Adipocyte (in vitro differentiated cells): ENCODE measurements at regions not wholly inside any gene's neighbourhood (a gene's known extent, or its start where the extent isn't known, plus 50 kb on each side); places are given as distances from the start of the nearest gene placed in this dataset.

Experiments
- DNase-seq: peaks from one replicate; pipeline ENCODE4 v3.0.0-alpha.2; 2015; ENCODE audit warnings: low read depth
- H3K27me3 ChIP-seq: replicated peaks from 2 replicates; pipeline ENCODE4 v1.7.0; 2013; ENCODE audit warnings: mild to moderate bottlenecking, low read length, moderate library complexity; ENCODE audit not compliant: control insufficient read depth, insufficient read depth
- H3K36me3 ChIP-seq: 2 replicates; pipeline ENCODE4 v1.7.0; 2013; ENCODE audit warnings: low read length, mild to moderate bottlenecking, moderate library complexity; ENCODE audit not compliant: control insufficient read depth, insufficient read depth, severe bottlenecking
- H3K4me1 ChIP-seq: 2 replicates; pipeline ENCODE4 v1.7.0; 2013; ENCODE audit warnings: mild to moderate bottlenecking, low read length, moderate library complexity; ENCODE audit not compliant: control insufficient read depth, insufficient read depth
- H3K4me3 ChIP-seq: 2 replicates; pipeline ENCODE4 v1.7.0; 2013; ENCODE audit warnings: mild to moderate bottlenecking, low read length, moderate library complexity
- H3K9ac ChIP-seq: 2 replicates; pipeline ENCODE4 v1.7.0; 2013; ENCODE audit warnings: mild to moderate bottlenecking, low read length, moderate library complexity
- H3K9me3 ChIP-seq: 2 replicates; pipeline ENCODE4 v1.7.0; 2013; ENCODE audit warnings: mild to moderate bottlenecking, low read length, moderate library complexity; ENCODE audit not compliant: control insufficient read depth

DNA sequence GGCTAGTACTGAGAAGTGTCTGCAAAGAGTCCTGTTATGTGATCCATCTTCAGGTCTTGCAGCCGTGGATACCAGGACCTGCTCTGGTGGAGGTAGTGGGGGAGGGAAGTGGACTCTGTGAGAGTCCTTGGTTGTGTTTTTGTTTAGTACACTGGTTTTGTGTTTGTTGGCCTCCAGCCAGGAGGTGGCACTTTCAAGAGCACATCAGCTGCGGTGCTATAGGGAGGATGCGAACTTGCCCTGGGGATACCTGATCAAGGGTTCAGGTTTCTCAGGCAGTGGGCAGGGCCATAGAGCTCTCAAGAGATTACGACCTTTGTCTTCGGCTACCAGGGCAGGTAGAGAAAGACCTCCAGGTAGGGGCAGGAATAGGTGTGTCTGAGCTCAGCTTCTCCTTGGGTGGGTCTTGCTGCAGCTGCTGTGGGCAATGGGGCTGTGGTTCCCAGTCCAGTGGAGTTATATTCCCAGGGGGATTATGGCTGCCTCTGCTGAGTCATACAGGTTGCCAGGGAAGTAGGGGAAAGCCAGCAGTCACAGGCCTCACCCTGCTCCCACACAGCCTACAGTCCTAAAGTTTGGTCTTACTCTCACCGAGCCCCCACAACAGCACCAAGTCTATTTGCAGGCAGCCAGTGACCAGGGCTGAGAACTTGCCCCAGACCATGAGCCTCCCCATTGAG, 132.8 kb upstream of the NPHP3 start:
- H3K9me3 ChIP-seq = peaks cover 3% of the 10 kb centered on the region
- H3K4me1 ChIP-seq = no peaks in the 10 kb centered on the region
- H3K4me3 ChIP-seq = no peak overlapping the region
- no peaks in the 10 kb centered on the region for H3K27me3 ChIP-seq
- H3K36me3 ChIP-seq = no peaks in the 10 kb centered on the region
- H3K9ac ChIP-seq = no peak overlapping the region
- no peak for DNase-seq

GRCh38 chr3:132847849-132848625, 125.8 kb upstream of the NPHP3 start:
- Histone ChIP-seq H3K9ac (no peak overlapping the region), H3K27me3 (no peaks in the 10 kb centered on the region), H3K36me3 (no peaks in the 10 kb centered on the region), H3K4me3 (no peak overlapping the region), H3K9me3 (peaks cover 5% of the 10 kb centered on the region), H3K4me1 (no peaks in the 10 kb centered on the region)
- no peak for DNase-seq

GRCh38 chr3:132843851-132844553, 121.8 kb upstream of the NPHP3 start:
- Histone ChIP-seq H3K36me3 (no peaks in the 10 kb centered on the region), H3K4me1 (no peaks in the 10 kb centered on the region), H3K9me3 (no peaks in the 10 kb centered on the region), H3K4me3 (no peak overlapping the region), H3K9ac (no peak overlapping the region), H3K27me3 (no peaks in the 10 kb centered on the region)
- no peak for DNase-seq

GRCh38 chr3:132843349-132843748, 121.1 kb upstream of the NPHP3 start:
- no peak for DNase-seq
- Histone ChIP-seq H3K36me3 (no peaks in the 10 kb centered on the region), H3K9ac (no peak overlapping the region), H3K9me3 (no peaks in the 10 kb centered on the region), H3K27me3 (no peaks in the 10 kb centered on the region), H3K4me1 (no peaks in the 10 kb centered on the region), H3K4me3 (no peak overlapping the region)

GRCh38 chr3:132841621-132842020, 119.4 kb upstream of the NPHP3 start:
- no peaks in the 10 kb centered on the region for H3K4me1 ChIP-seq
- no peak overlapping the region for H3K4me3 ChIP-seq
- no peaks in the 10 kb centered on the region for H3K9me3 ChIP-seq
- no peak overlapping the region for H3K9ac ChIP-seq
- no peaks in the 10 kb centered on the region for H3K36me3 ChIP-seq
- no peaks in the 10 kb centered on the region for H3K27me3 ChIP-seq
- no peak for DNase-seq

GRCh38 chr3:132840201-132840700, 118.0 kb upstream of the NPHP3 start:
- H3K36me3 ChIP-seq = no peaks in the 10 kb centered on the region
- DNase-seq = no peak
- no peaks in the 10 kb centered on the region for H3K27me3 ChIP-seq
- H3K4me1 ChIP-seq = no peaks in the 10 kb centered on the region
- no peaks in the 10 kb centered on the region for H3K9me3 ChIP-seq
- H3K9ac ChIP-seq = no peak overlapping the region
- H3K4me3 ChIP-seq = no peak overlapping the region

DNA sequence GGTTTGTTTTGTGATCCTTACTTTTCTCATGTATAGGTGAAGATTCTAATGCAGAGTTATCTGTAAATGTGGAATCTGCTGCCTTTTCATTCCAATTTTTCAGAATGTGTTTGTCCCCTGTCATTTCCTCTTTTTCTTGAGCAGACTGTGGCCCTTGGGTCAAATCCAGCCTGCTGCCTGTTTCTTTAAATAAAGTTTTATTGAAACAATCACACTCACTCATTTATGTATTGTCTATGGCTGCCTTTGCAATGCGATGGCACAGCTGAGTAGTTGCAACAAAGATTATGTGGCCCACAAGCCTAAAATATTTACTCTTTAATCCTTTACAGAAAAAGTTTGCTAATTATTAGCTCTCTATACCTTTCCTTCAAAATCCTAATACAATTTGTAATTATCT, 116.3 kb upstream of the NPHP3 start:
- Histone ChIP-seq H3K9me3 (no peaks in the 10 kb centered on the region), H3K36me3 (no peaks in the 10 kb centered on the region), H3K4me1 (no peaks in the 10 kb centered on the region), H3K9ac (no peak overlapping the region), H3K4me3 (no peak overlapping the region), H3K27me3 (no peaks in the 10 kb centered on the region)
- no peak for DNase-seq

DNA sequence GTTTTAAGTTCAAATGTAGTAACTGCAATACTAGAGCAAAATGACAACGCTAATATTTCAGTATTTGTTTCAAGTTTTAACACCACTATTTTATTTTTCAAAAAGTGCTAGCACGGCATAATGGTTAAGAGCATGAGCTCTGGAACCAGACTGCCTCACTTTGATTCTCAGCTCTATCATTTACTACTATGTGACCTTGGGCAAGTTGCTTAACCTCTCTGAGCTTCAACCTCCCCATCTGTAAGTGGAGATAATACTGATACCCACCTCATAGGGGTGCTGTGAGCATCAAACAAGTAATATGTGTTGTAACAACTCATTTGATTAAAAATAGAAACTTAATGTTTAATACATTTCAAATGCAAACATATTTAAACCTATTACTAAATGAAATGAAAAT, 115.4 kb upstream of the NPHP3 start:
- Histone ChIP-seq H3K9ac (no peak overlapping the region), H3K9me3 (no peaks in the 10 kb centered on the region), H3K4me1 (no peaks in the 10 kb centered on the region), H3K27me3 (no peaks in the 10 kb centered on the region), H3K36me3 (no peaks in the 10 kb centered on the region), H3K4me3 (no peak overlapping the region)
- DNase-seq = no peak

- Histone ChIP-seq H3K9ac (no peak overlapping the region), H3K4me3 (no peak overlapping the region), H3K36me3 (no peaks in the 10 kb centered on the region), H3K27me3 (no peaks in the 10 kb centered on the region), H3K4me1 (no peaks in the 10 kb centered on the region), H3K9me3 (no peaks in the 10 kb centered on the region)
- no peak for DNase-seq
These were observed 112.1 kb upstream of the NPHP3 start for GRCh38 chr3:132834356-132834755.

- H3K36me3 ChIP-seq = no peaks in the 10 kb centered on the region
- no peaks in the 10 kb centered on the region for H3K27me3 ChIP-seq
- no peaks in the 10 kb centered on the region for H3K9me3 ChIP-seq
- H3K9ac ChIP-seq = no peak overlapping the region
- no peak overlapping the region for H3K4me3 ChIP-seq
- no peak for DNase-seq
- no peaks in the 10 kb centered on the region for H3K4me1 ChIP-seq
These were observed 106.9 kb upstream of the NPHP3 start for GRCh38 chr3:132829101-132829500.

GRCh38 chr3:132822837-132823236, 100.6 kb upstream of the NPHP3 start:
- H3K36me3 ChIP-seq = no peaks in the 10 kb centered on the region
- no peak overlapping the region for H3K4me3 ChIP-seq
- no peaks in the 10 kb centered on the region for H3K27me3 ChIP-seq
- no peak overlapping the region for H3K9ac ChIP-seq
- no peak for DNase-seq
- no peaks in the 10 kb centered on the region for H3K9me3 ChIP-seq
- H3K4me1 ChIP-seq = no peaks in the 10 kb centered on the region
